ENCODE measurements at regions not wholly inside any gene's neighbourhood (a gene's known extent, or its start where the extent isn't known, plus 50 kb on each side); places are given as distances from the start of the nearest gene placed in this dataset.
A peak's percentile ranks its signal among the peaks of the same experiment; 100 is the strongest.
"Not testable (repeated sequence)": the region's sequence is repeated elsewhere in the genome, so short reads cannot be mapped to it uniquely, and the experiment has no call there.

DNA sequence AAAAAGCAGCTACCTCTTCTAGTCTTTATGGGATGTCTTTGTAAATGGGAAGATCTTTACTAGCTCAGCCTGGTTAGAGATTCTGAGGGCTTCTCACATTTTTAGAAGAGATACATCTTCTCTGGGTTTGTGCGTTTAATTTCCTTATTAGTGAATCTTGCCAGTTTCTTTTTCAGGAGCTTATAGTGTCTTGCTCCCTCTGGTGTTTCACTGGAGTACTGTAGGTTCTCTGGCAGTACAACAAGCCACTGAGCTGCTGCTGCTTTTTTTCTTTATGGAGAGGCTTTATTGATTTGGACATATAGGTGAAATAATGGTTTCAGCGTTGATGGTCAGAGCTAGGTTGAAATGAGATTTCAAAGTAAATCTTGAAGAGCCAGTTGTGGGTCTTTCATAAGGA is 82.9 kb downstream of the LAS1L start:
- Histone ChIP-seq H3K9ac (no peak overlapping the region), H3K4me1 (ENCODE audit: low read depth, poor library complexity, severe bottlenecking) (peaks cover 4% of the 10 kb centered on the region), H3K4me3 (IDR thresholded peaks at IDR 0.05; ENCODE audit: insufficient read depth, low read depth, low read length) (no peak overlapping the region), H3K4me2 (no peak overlapping the region), H3K36me3 (ENCODE audit: insufficient read depth) (no peaks in the 10 kb centered on the region), H3K27me3 (ENCODE audit: insufficient read depth, low read depth) (no peaks in the 10 kb centered on the region), H3K27ac (no peak overlapping the region), H2AFZ (ENCODE audit: low read depth) (peak overlapping the region; percentile 22; the same call in 1 of the 2 replicates), H4K20me1 (ENCODE audit: insufficient read depth) (no peaks in the 10 kb centered on the region), H3K79me2 (ENCODE audit: insufficient read depth, low read depth) (no peaks in the 10 kb centered on the region)
- peak; percentile 67 for TF ChIP-seq CTCF (conservative IDR thresholded peaks at IDR 0.05; ENCODE audit: low read depth, low read length)

- Histone ChIP-seq H3K79me2 (ENCODE audit: insufficient read depth, low read depth) (no peaks in the 10 kb centered on the region), H3K27ac (no peak overlapping the region), H3K27me3 (ENCODE audit: insufficient read depth, low read depth) (no peaks in the 10 kb centered on the region), H3K4me1 (ENCODE audit: low read depth, poor library complexity, severe bottlenecking) (no peaks in the 10 kb centered on the region), H3K9ac (no peak overlapping the region), H3K36me3 (ENCODE audit: insufficient read depth) (no peaks in the 10 kb centered on the region), H3K4me3 (IDR thresholded peaks at IDR 0.05; ENCODE audit: insufficient read depth, low read depth, low read length) (no peak overlapping the region), H4K20me1 (ENCODE audit: insufficient read depth) (no peaks in the 10 kb centered on the region), H3K4me2 (no peak overlapping the region), H2AFZ (ENCODE audit: low read depth) (no peak overlapping the region)
- TF ChIP-seq CTCF (conservative IDR thresholded peaks at IDR 0.05; ENCODE audit: low read depth, low read length): no peak
These were observed 114.4 kb downstream of the LAS1L start for GRCh38 chrX:65420154-65420553.

DNA sequence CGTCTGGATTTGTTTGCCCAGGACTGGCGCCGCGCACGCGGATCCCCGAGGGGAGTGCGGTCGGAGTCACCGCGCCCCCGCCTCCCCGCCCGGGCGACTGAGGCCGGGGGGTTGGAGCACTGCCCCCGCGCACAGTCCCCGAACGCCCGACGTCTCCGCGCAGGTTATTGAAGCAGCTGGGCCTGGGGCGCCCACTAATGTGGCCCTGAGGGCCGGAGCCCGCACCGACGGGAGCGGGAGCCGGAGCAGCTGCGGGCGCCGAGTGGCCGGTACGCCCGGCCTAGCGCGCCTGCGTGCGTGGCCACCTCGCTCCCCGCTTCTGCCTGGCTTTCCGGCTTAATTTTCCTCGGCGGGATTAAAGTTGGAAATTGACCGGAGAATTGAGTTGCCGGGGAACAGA is 126.9 kb downstream of the LAS1L start:
- peak overlapping the region; percentile 34; the same call in 1 of the 2 replicates for H3K9ac ChIP-seq
- not testable (repeated sequence) for H3K4me3 ChIP-seq (IDR thresholded peaks at IDR 0.05; ENCODE audit: insufficient read depth, low read depth, low read length); H3K36me3 ChIP-seq (ENCODE audit: insufficient read depth); H3K4me2 ChIP-seq; H3K27ac ChIP-seq; H3K79me2 ChIP-seq (ENCODE audit: insufficient read depth, low read depth); H3K27me3 ChIP-seq (ENCODE audit: insufficient read depth, low read depth); H4K20me1 ChIP-seq (ENCODE audit: insufficient read depth); H3K4me1 ChIP-seq (ENCODE audit: low read depth, poor library complexity, severe bottlenecking)
- H2AFZ ChIP-seq (ENCODE audit: low read depth): peak overlapping the region; percentile 82

GRCh38 chrX:65407157-65407626 is 127.4 kb downstream of the LAS1L start:
- H3K4me2 ChIP-seq: peak overlapping the region; percentile 45
- H3K27ac ChIP-seq: peak overlapping the region; percentile 46; the same call in 1 of the 2 replicates
- H3K9ac ChIP-seq: peak overlapping the region; percentile 67; the same call in 1 of the 2 replicates
- H3K4me1 ChIP-seq (ENCODE audit: low read depth, poor library complexity, severe bottlenecking): peaks cover 3% of the 10 kb centered on the region
- H3K27me3 ChIP-seq (ENCODE audit: insufficient read depth, low read depth): no peaks in the 10 kb centered on the region
- H4K20me1 ChIP-seq (ENCODE audit: insufficient read depth): no peaks in the 10 kb centered on the region
- no peaks in the 10 kb centered on the region for H3K79me2 ChIP-seq (ENCODE audit: insufficient read depth, low read depth)
- peak overlapping the region; percentile 82 for H2AFZ ChIP-seq (ENCODE audit: low read depth)
- TF ChIP-seq CTCF (conservative IDR thresholded peaks at IDR 0.05; ENCODE audit: low read depth, low read length): no peak
- H3K36me3 ChIP-seq (ENCODE audit: insufficient read depth): no peaks in the 10 kb centered on the region
- no peak overlapping the region for H3K4me3 ChIP-seq (IDR thresholded peaks at IDR 0.05; ENCODE audit: insufficient read depth, low read depth, low read length)

- TF ChIP-seq CTCF (conservative IDR thresholded peaks at IDR 0.05; ENCODE audit: low read depth, low read length): no peak
- no peaks in the 10 kb centered on the region for H3K79me2 ChIP-seq (ENCODE audit: insufficient read depth, low read depth)
- peak overlapping the region; percentile 82 for H2AFZ ChIP-seq (ENCODE audit: low read depth)
- no peaks in the 10 kb centered on the region for H3K36me3 ChIP-seq (ENCODE audit: insufficient read depth)
- peak overlapping the region; percentile 46; the same call in 1 of the 2 replicates for H3K27ac ChIP-seq
- H3K4me1 ChIP-seq (ENCODE audit: low read depth, poor library complexity, severe bottlenecking): peaks cover 3% of the 10 kb centered on the region
- peak overlapping the region; percentile 45 for H3K4me2 ChIP-seq
- H3K9ac ChIP-seq: peak overlapping the region; percentile 67; the same call in 1 of the 2 replicates
- H3K27me3 ChIP-seq (ENCODE audit: insufficient read depth, low read depth): no peaks in the 10 kb centered on the region
- no peak overlapping the region for H3K4me3 ChIP-seq (IDR thresholded peaks at IDR 0.05; ENCODE audit: insufficient read depth, low read depth, low read length)
- no peaks in the 10 kb centered on the region for H4K20me1 ChIP-seq (ENCODE audit: insufficient read depth)
These were observed 128.1 kb downstream of the LAS1L start for GRCh38 chrX:65406532-65406931.
